Peyer's patch (tissue), 4 donors: ENCODE measurements at regions not wholly inside any gene's neighbourhood (a gene's known extent, or its start where the extent isn't known, plus 50 kb on each side); places are given as distances from the start of the nearest gene placed in this dataset.

Source experiments
- CTCF ChIP-seq, 6 experiments: fragments of 450-650 bp in 4 of 6; fragments of 200-600 bp in 2 of 6; sonication (generic) in 1 of 6; IDR thresholded peaks; one replicate each; pipeline ENCODE4 v1.5.1; 2017 to 2019; ENCODE audit warnings: antibody characterized with exemption in 6 of 6, mild to moderate bottlenecking in 3 of 6, moderate library complexity in 1 of 6
- POLR2A ChIP-seq, 2 donors: fragments of 450-650 bp; IDR thresholded peaks; one replicate each; pipeline ENCODE4 v1.5.1; 2017; ENCODE audit warnings: antibody characterized with exemption in 2 of 2, mild to moderate bottlenecking in 2 of 2, moderate library complexity in 2 of 2

GRCh38 chr9:91039125-91039834, 237.7 kb downstream of the SYK start:
- TF ChIP-seq CTCF (IDR thresholded peaks at IDR 0.05) (no peak), POLR2A (IDR thresholded peaks at IDR 0.05) (no peak)
